K562 (cell line): ENCODE measurements at regions not wholly inside any gene's neighbourhood (a gene's known extent, or its start where the extent isn't known, plus 50 kb on each side); places are given as distances from the start of the nearest gene placed in this dataset.

Source experiments
- ATAC-seq: fragments of 200-7000 bp; cut with Tn5 transposase; 3 replicates; pipeline ENCODE4 v1.9.1; 2020; ENCODE audit warnings: moderate library complexity
- BruUV-seq: library from RNA; stranded (reverse); fragments of 400-500 nt; replicated peaks from 2 replicates; lab custom pipeline; 2021; lab: Mats Ljungman, UMichigan
- CTCF ChIA-PET: fragments of 300-600 bp; formaldehyde crosslinking; extraction: SDS; loops from one replicate; lab custom pipeline; 2021; ENCODE audit warnings: low intra/inter-chr PET ratio; lab: Yijun Ruan, JAX
- POLR2A ChIA-PET: fragments of 300-600, 350-650 bp; sonication (Branson Sonifier 250); formaldehyde crosslinking; extraction: SDS; loops from one replicate; lab custom pipeline; 2021; ENCODE audit warnings: antibody characterized with exemption, inconsistent platforms; lab: Yijun Ruan, JAX
- DNase-seq, 4 experiments: peaks; one replicate each; pipeline versions ENCODE4 v3.0.0 to v3.0.0-alpha.2; 2011 to 2018; ENCODE audit warnings: low spot score in 3 of 4, mixed read lengths in 3 of 4; ENCODE audit errors: extremely low read depth in 1 of 4
- FAIRE-seq: peaks from 2 replicates; lab custom pipeline; 2011; peaks lifted over from hg19 to GRCh38; lab: Jason Lieb, UNC
- H2AFZ ChIP-seq: 2 replicates; pipeline ENCODE4 v1.6.0; 2011; ENCODE audit warnings: low read depth, low read length, control low read depth, inconsistent platforms
- H3K27ac ChIP-seq: fragments of 200-600 bp; 3 replicates; pipeline ENCODE4 v1.8.0; 2011; ENCODE audit warnings: low read depth, mild to moderate bottlenecking, control low read depth, inconsistent platforms, low read length, moderate library complexity, mixed read lengths; ENCODE audit errors: extremely low read depth
- H3K27me3 ChIP-seq, 2 experiments: fragments of 300-600 bp in 1 of 2; 2 replicates in 1 of 2; 3 replicates in 1 of 2; pipeline versions ENCODE4 v1.6.0 to v1.8.0; 2011; ENCODE audit warnings: inconsistent platforms in 2 of 2, low read length in 2 of 2, mild to moderate bottlenecking in 1 of 2, mixed read lengths in 1 of 2, moderate library complexity in 1 of 2; ENCODE audit not compliant: control insufficient read depth in 2 of 2, insufficient read depth in 2 of 2
- H3K36me3 ChIP-seq: fragments of 300-600 bp; 3 replicates; pipeline ENCODE4 v1.8.0; 2011; ENCODE audit warnings: mild to moderate bottlenecking, low read length, inconsistent platforms; ENCODE audit not compliant: control insufficient read depth, insufficient read depth
- H3K4me1 ChIP-seq, 2 experiments: fragments of 200-600 bp in 1 of 2; replicated peaks in 1 of 2; 2 replicates in 1 of 2; 3 replicates in 1 of 2; pipeline versions ENCODE4 v1.5.1 to v1.8.0; 2011; ENCODE audit warnings: inconsistent platforms in 2 of 2, low read length in 2 of 2, mild to moderate bottlenecking in 1 of 2, mixed read lengths in 1 of 2, moderate library complexity in 1 of 2; ENCODE audit not compliant: control insufficient read depth in 2 of 2, insufficient read depth in 2 of 2
- H3K4me2 ChIP-seq: 2 replicates; pipeline ENCODE4 v1.6.1; 2011; ENCODE audit warnings: low read length, control low read depth, inconsistent platforms, mixed read lengths; ENCODE audit not compliant: insufficient read depth
- H3K4me3 ChIP-seq: fragments of 200-600 bp; sonication (generic), shearing (Covaris generic); 2 replicates; pipeline ENCODE4 v1.5.1; 2016; ENCODE audit warnings: control low read depth, inconsistent platforms
- H3K79me2 ChIP-seq: fragments of 200-600 bp; 3 replicates; pipeline ENCODE4 v1.8.0; 2011; ENCODE audit warnings: low read length, inconsistent platforms; ENCODE audit not compliant: control insufficient read depth, insufficient read depth
- H3K9ac ChIP-seq, 2 experiments: 2 replicates each; pipeline versions ENCODE4 v1.6.0 to v1.6.1; 2011; ENCODE audit warnings: low read depth in 2 of 2, low read length in 2 of 2, control low read depth in 1 of 2, inconsistent platforms in 1 of 2, mild to moderate bottlenecking in 1 of 2, mixed read lengths in 1 of 2; ENCODE audit not compliant: insufficient read depth in 1 of 2
- H3K9me1 ChIP-seq: one replicate; pipeline ENCODE4 v1.6.0; 2011; ENCODE audit warnings: inconsistent platforms, mild to moderate bottlenecking, low read length, moderate library complexity; ENCODE audit not compliant: control insufficient read depth, insufficient read depth
- H3K9me3 ChIP-seq: replicated peaks from 2 replicates; pipeline ENCODE4 v1.5.1; 2011; ENCODE audit warnings: low read depth, low read length, inconsistent platforms; ENCODE audit not compliant: control insufficient read depth, insufficient read depth
- H4K20me1 ChIP-seq: replicated peaks from 2 replicates; pipeline ENCODE4 v1.6.1; 2011; ENCODE audit warnings: low read length, inconsistent platforms, mixed read lengths; ENCODE audit not compliant: control insufficient read depth, insufficient read depth
- CEBPG ChIP-seq, 3 experiments: fragments of 200-800 bp in 1 of 3; sonication (Bioruptor generic) in 1 of 3; sonication (generic) in 1 of 3; formaldehyde crosslinking in 1 of 3; IDR thresholded peaks in 2 of 3; conservative IDR thresholded peaks in 1 of 3; 2 replicates each; pipeline versions ENCODE4 v1.6.1 to v1.8.0; 2016 to 2022; ENCODE audit warnings: missing compliant biosample characterization in 2 of 3, missing genetic modification characterization in 2 of 3, mild to moderate bottlenecking in 1 of 3, missing genetic modification reagents in 1 of 3
- HOMEZ ChIP-seq: fragments of 250-450 bp; sonication (Bioruptor Pico); IDR thresholded peaks from 2 replicates; pipeline ENCODE4 v1.4.0; 2020; ENCODE audit warnings: mild to moderate bottlenecking, moderate library complexity
- RERE ChIP-seq: sonication (generic); formaldehyde crosslinking; IDR thresholded peaks from 2 replicates; pipeline ENCODE4 v1.8.0; 2023; ENCODE audit warnings: missing genetic modification reagents, mild to moderate bottlenecking, borderline replicate concordance
- RFX7 ChIP-seq: fragments of 250-450 bp; sonication (Bioruptor Pico); IDR thresholded peaks from 2 replicates; pipeline ENCODE4 v1.5.1; 2021; ENCODE audit warnings: mild to moderate bottlenecking
- SRSF9 ChIP-seq: fragments of 200-400 bp; formaldehyde crosslinking; IDR thresholded peaks from 2 replicates; pipeline ENCODE4 v1.6.1; 2017; ENCODE audit warnings: low read depth, low read length, borderline replicate concordance
- ZNF324 ChIP-seq: fragments of 250-450 bp; sonication (Bioruptor Pico); IDR thresholded peaks from 2 replicates; pipeline ENCODE4 v1.4.0; 2020; ENCODE audit warnings: mild to moderate bottlenecking
- WGBS: fragments of 100-300 bp; shearing (Covaris generic); methylation state at CpG from one replicate; pipeline ENCODE4 v1.1.6; 2016; ENCODE audit warnings: low coverage, mixed read lengths; ENCODE audit not compliant: insufficient coverage; ENCODE audit errors: missing lambda C conversion rate; 5-methylcytosine and 5-hydroxymethylcytosine counted together
- in situ Hi-C: fragments of 300-500 bp; cut with MboI; formaldehyde crosslinking; loops from 4 replicates; pipeline ENCODE4 v1.15.0; 2018; ENCODE audit warnings: inconsistent platforms, mixed read lengths
- intact Hi-C: fragments of 100-400 bp; cut with micrococcal nuclease; formaldehyde crosslinking; loops from 2 replicates; pipeline ENCODE4 v1.14.2; 2022

GRCh38 chr20:10133532-10133931, 85.1 kb upstream of the SNAP25 start:
- Histone ChIP-seq H3K4me3 (no peak overlapping the region), H3K9me3 (no peaks in the 10 kb centered on the region), H3K9me1 (no peaks in the 10 kb centered on the region), H4K20me1 (no peaks in the 10 kb centered on the region), H3K36me3 (no peaks in the 10 kb centered on the region), H3K79me2 (no peaks in the 10 kb centered on the region), H3K9ac (no peak overlapping the region), H3K27ac (no peak overlapping the region), H3K27me3 (no peaks in the 10 kb centered on the region), H2AFZ (no peak overlapping the region), H3K4me2 (no peak overlapping the region), H3K4me1 (no peaks in the 10 kb centered on the region)
- no TSS peak for BruUV-seq
- intact Hi-C loops (no loop called here), in situ Hi-C loops (no loop called here)
- FAIRE-seq (no peak), ATAC-seq (no peak), DNase-seq (no peak)
- POLR2A ChIA-PET = interaction anchor here (0.6 kb wide), 1 partner anchor 1693 kb away, joined by 3 read pairs; no protein-coding TSS in a partner anchor
- 0% methylated on average over 3 of the region's 4 CpGs for WGBS
- CTCF ChIA-PET = no interaction called here
- TF ChIP-seq HOMEZ (CRISPR knock-in tag) (no peak), CEBPG (CRISPR knock-in tag; IDR thresholded peaks at IDR 0.05) (no peak), CEBPG (tag; conservative IDR thresholded peaks at IDR 0.05 in 1 of 2, IDR thresholded peaks at IDR 0.05 in 1 of 2) (no peak), RFX7 (CRISPR knock-in tag) (no peak), RERE (CRISPR knock-in tag) (no peak), SRSF9 (no peak), ZNF324 (no peak)
